Activated T-cell treated with anti-CD3 and anti-CD28 coated beads, Interleukin-2, amount 50 U/mL, for 1 hour (primary cell): ENCODE measurements at regions not wholly inside any gene's neighbourhood (a gene's known extent, or its start where the extent isn't known, plus 50 kb on each side); places are given as distances from the start of the nearest gene placed in this dataset.

ENCODE experiments used
- DNase-seq: peaks from one replicate; pipeline ENCODE4 v3.0.0-alpha.2; 2020

- no peak for DNase-seq
Measured at GRCh38 chr2:60319031-60319547, 234.4 kb downstream of the BCL11A start.

- no peak for DNase-seq
Measured at GRCh38 chr2:60318544-60318943, 234.9 kb downstream of the BCL11A start.

- DNase-seq: no peak
Measured at GRCh38 chr2:60317844-60318243, 235.6 kb downstream of the BCL11A start.

GRCh38 chr2:60317034-60317386 is 236.4 kb downstream of the BCL11A start:
- no peak for DNase-seq

- no peak for DNase-seq
Measured at GRCh38 chr2:60316381-60317033, 236.9 kb downstream of the BCL11A start.

GRCh38 chr2:60313470-60314172 is 239.8 kb downstream of the BCL11A start:
- DNase-seq: no peak

GRCh38 chr2:60312618-60313017 is 240.8 kb downstream of the BCL11A start:
- DNase-seq: no peak

GRCh38 chr2:60311524-60311923 is 241.9 kb downstream of the BCL11A start:
- DNase-seq: no peak

GRCh38 chr2:60309941-60310660 is 243.4 kb downstream of the BCL11A start:
- no peak for DNase-seq

- DNase-seq: no peak
Measured at GRCh38 chr2:60309336-60309735, 244.1 kb downstream of the BCL11A start.

- DNase-seq: no peak
Measured at GRCh38 chr2:60306267-60306861, 247.1 kb downstream of the BCL11A start.

- DNase-seq: no peak
Measured at GRCh38 chr2:60303680-60304079, 249.8 kb downstream of the BCL11A start.

GRCh38 chr2:60302377-60303126 is 250.9 kb downstream of the BCL11A start:
- no peak for DNase-seq

- no peak for DNase-seq
Measured at GRCh38 chr2:60301726-60302125, 251.7 kb downstream of the BCL11A start.

- DNase-seq: no peak
Measured at GRCh38 chr2:60299179-60299578, 254.3 kb downstream of the BCL11A start.

- no peak for DNase-seq
Measured at GRCh38 chr2:60298006-60298696, 255.3 kb downstream of the BCL11A start.

GRCh38 chr2:60297296-60298005 is 256.0 kb downstream of the BCL11A start:
- no peak for DNase-seq

GRCh38 chr2:60296219-60296955 is 257.1 kb downstream of the BCL11A start:
- no peak for DNase-seq

- no peak for DNase-seq
Measured at GRCh38 chr2:60295636-60295962, 257.9 kb downstream of the BCL11A start.

GRCh38 chr2:60294901-60295635 is 258.4 kb downstream of the BCL11A start:
- DNase-seq: no peak
